HCT116 (cell line): ENCODE measurements at regions not wholly inside any gene's neighbourhood (a gene's known extent, or its start where the extent isn't known, plus 50 kb on each side); places are given as distances from the start of the nearest gene placed in this dataset.

Experiments used
- ATAC-seq: fragments of 200-7000 bp; cut with Tn5 transposase; 2 replicates; pipeline ENCODE4 v1.9.1; 2020; ENCODE audit warnings: mild to moderate bottlenecking, moderate library complexity
- BruUV-seq: library from RNA; stranded (reverse); fragments of 400-500 nt; replicated peaks from 2 replicates; lab custom pipeline; 2021; lab: Mats Ljungman, UMichigan
- CTCF ChIA-PET: fragments of 300-600 bp; sonication (Branson Sonifier 250); formaldehyde crosslinking; loops from one replicate; lab custom pipeline; 2021; ENCODE audit warnings: antibody characterized with exemption; lab: Charles Lee
- POLR2A ChIA-PET: fragments of 300-600, 350-600 bp; sonication (Branson Sonifier 250); formaldehyde crosslinking; loops from one replicate; lab custom pipeline; 2021; ENCODE audit warnings: antibody characterized with exemption; lab: Charles Lee
- RAD21 ChIA-PET, 2 experiments: fragments of 300-600 bp; sonication (Branson Sonifier 250); formaldehyde crosslinking; loops; one replicate each; lab custom pipeline; 2023; ENCODE audit warnings: low total read pairs in 2 of 2; ENCODE audit not compliant: uncharacterized antibody in 2 of 2, unreplicated experiment in 2 of 2, low non-redundant PET in 1 of 2; lab: Charles Lee
- DNase-seq: peaks from one replicate; pipeline ENCODE4 v3.0.0-alpha.2; 2010; ENCODE audit warnings: low read depth, low spot score
- H2AFZ ChIP-seq: fragments of 200-600 bp; shearing (Covaris generic), sonication (generic); 2 replicates; pipeline ENCODE4 v1.6.1; 2017; ENCODE audit warnings: low read depth, mixed run types, mixed read lengths, antibody characterized with exemption, low read length; ENCODE audit not compliant: poor library complexity, severe bottlenecking
- H3K27ac ChIP-seq: 2 replicates; pipeline ENCODE4 v1.5.1; 2012; ENCODE audit warnings: low read depth, low read length
- H3K27me3 ChIP-seq: fragments of 200-600 bp; sonication (generic); 2 replicates; pipeline ENCODE4 v1.6.1; 2016; ENCODE audit warnings: mixed run types, low read length, mixed read lengths; ENCODE audit not compliant: insufficient read depth
- H3K36me3 ChIP-seq, 2 experiments: fragments of 200-500 bp in 1 of 2; fragments of 200-600 bp in 1 of 2; sonication (Bioruptor generic) in 1 of 2; sonication (generic) in 1 of 2; 2 replicates each; pipeline versions ENCODE4 v1.5.1 to v1.6.1; 2014 to 2016; ENCODE audit warnings: low read length in 2 of 2, inconsistent platforms in 1 of 2, mixed read lengths in 1 of 2, mixed run types in 1 of 2; ENCODE audit not compliant: insufficient read depth in 2 of 2, control insufficient read depth in 1 of 2
- H3K4me1 ChIP-seq, 2 experiments: fragments of 200-600 bp in 1 of 2; sonication (generic) in 1 of 2; 2 replicates each; pipeline versions ENCODE4 v1.5.1 to v1.6.1; 2012 to 2017; ENCODE audit warnings: low read length in 2 of 2, inconsistent platforms in 1 of 2, mild to moderate bottlenecking in 1 of 2, mixed read lengths in 1 of 2, mixed run types in 1 of 2, moderate library complexity in 1 of 2; ENCODE audit not compliant: insufficient read depth in 2 of 2, control insufficient read depth in 1 of 2
- H3K4me2 ChIP-seq: fragments of 200-600 bp; sonication (generic); 2 replicates; pipeline ENCODE4 v1.6.1; 2017; ENCODE audit warnings: mixed run types, low read length, mixed read lengths
- H3K4me3 ChIP-seq, 2 experiments: fragments of 200-600 bp in 1 of 2; sonication (generic) in 1 of 2; replicated peaks in 1 of 2; 2 replicates each; pipeline ENCODE4 v1.5.1; 2011 to 2016; ENCODE audit warnings: low read length in 2 of 2, control low read depth in 1 of 2, low read depth in 1 of 2, mild to moderate bottlenecking in 1 of 2, mixed read lengths in 1 of 2, mixed run types in 1 of 2
- H3K79me2 ChIP-seq: fragments of 200-600 bp; sonication (generic); 2 replicates; pipeline ENCODE4 v1.6.1; 2017; ENCODE audit warnings: mild to moderate bottlenecking, mixed run types, low read length, moderate library complexity, mixed read lengths; ENCODE audit not compliant: insufficient read depth
- H3K9ac ChIP-seq: fragments of 200-600 bp; sonication (generic); 2 replicates; pipeline ENCODE4 v1.6.1; 2016; ENCODE audit warnings: low read length, mixed read lengths
- H3K9me2 ChIP-seq: fragments of 200-600 bp; sonication (generic), shearing (Covaris generic); 2 replicates; pipeline ENCODE4 v1.6.1; 2017; ENCODE audit warnings: mixed run types, mild to moderate bottlenecking, moderate library complexity; ENCODE audit not compliant: insufficient read depth
- H3K9me3 ChIP-seq, 2 experiments: fragments of 200-500 bp in 1 of 2; fragments of 200-600 bp in 1 of 2; sonication (Bioruptor generic) in 1 of 2; sonication (generic) in 1 of 2; 2 replicates each; pipeline ENCODE4 v1.6.1; 2014 to 2017; ENCODE audit warnings: low read length in 2 of 2, mixed read lengths in 2 of 2, inconsistent platforms in 1 of 2, low read depth in 1 of 2, mild to moderate bottlenecking in 1 of 2, mixed run types in 1 of 2, moderate library complexity in 1 of 2; ENCODE audit not compliant: control insufficient read depth in 1 of 2, insufficient read depth in 1 of 2
- H4K20me1 ChIP-seq: fragments of 200-600 bp; sonication (generic), shearing (Covaris generic); 2 replicates; pipeline ENCODE4 v1.6.1; 2017; ENCODE audit warnings: mixed run types, mild to moderate bottlenecking, moderate library complexity; ENCODE audit not compliant: insufficient read depth
- ELF1 ChIP-seq: IDR thresholded peaks from 2 replicates; pipeline ENCODE4 v1.6.1; 2012; ENCODE audit warnings: low read depth, borderline replicate concordance
- EZH2 ChIP-seq: fragments of 200-600 bp; sonication (generic); IDR thresholded peaks from 2 replicates; pipeline ENCODE4 v1.6.1; 2017; ENCODE audit warnings: antibody characterized with exemption, mixed run types
- EZH2phosphoT487 ChIP-seq: fragments of 200-600 bp; IDR thresholded peaks from 2 replicates; pipeline ENCODE4 v1.6.1; 2018; ENCODE audit warnings: antibody characterized with exemption, borderline replicate concordance
- JUND ChIP-seq: IDR thresholded peaks from 2 replicates; pipeline ENCODE4 v1.6.1; 2012
- POLR2A ChIP-seq: IDR thresholded peaks from 2 replicates; pipeline ENCODE4 v1.7.0; 2011; ENCODE audit warnings: borderline replicate concordance; ENCODE audit not compliant: insufficient read depth, insufficient read length; ENCODE audit errors: extremely low read depth
- POLR2AphosphoS5 ChIP-seq: IDR thresholded peaks from 2 replicates; pipeline ENCODE4 v1.6.1; 2011; ENCODE audit warnings: mild to moderate bottlenecking, low read depth, low read length, moderate library complexity
- RAD21 ChIP-seq: IDR thresholded peaks from 2 replicates; pipeline ENCODE4 v1.6.1; 2012; ENCODE audit warnings: low read depth, mild to moderate bottlenecking
- TCF7L2 ChIP-seq: IDR thresholded peaks from 2 replicates; pipeline ENCODE4 v1.7.0; 2011; ENCODE audit warnings: borderline replicate concordance, inconsistent platforms; ENCODE audit not compliant: insufficient read depth, insufficient read length; ENCODE audit errors: extremely low read depth
- intact Hi-C: fragments of 100-400 bp; cut with micrococcal nuclease; formaldehyde crosslinking; loops from 2 replicates; pipeline ENCODE4 v1.10.0; 2022
- TF ChIP-seq, protein P1 (sequence below): IDR thresholded peaks from 2 replicates; pipeline ENCODE4 v1.6.1; 2012
- TF ChIP-seq, protein P2 (sequence below): IDR thresholded peaks from 2 replicates; pipeline ENCODE4 v1.6.1; 2012

DNA sequence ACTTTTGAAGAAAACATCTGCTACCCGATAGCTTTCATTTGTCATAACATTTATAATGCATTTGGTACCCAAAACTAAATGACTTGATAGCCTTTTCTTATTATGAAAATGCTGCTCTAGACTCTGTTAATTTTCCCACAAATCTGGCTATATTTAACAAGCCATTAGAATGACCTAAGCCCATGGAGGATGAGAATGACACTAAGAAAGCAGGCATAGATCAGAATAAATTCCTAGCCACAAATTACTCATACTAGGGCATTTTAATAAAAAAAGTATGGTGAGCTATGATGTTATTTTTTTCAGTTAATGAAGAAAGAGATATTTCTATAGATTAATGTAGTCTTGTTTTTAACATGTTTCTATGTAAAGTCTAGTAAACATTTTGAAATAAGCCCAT is 1728.3 kb downstream of the SUCLG1 start:
- no peaks in the 10 kb centered on the region for H4K20me1 ChIP-seq
- CTCF ChIA-PET: no interaction called here
- no peaks in the 10 kb centered on the region for H3K4me1 ChIP-seq
- no peak for DNase-seq
- intact Hi-C loops: no loop called here
- TF ChIP-seq, protein P1, sequence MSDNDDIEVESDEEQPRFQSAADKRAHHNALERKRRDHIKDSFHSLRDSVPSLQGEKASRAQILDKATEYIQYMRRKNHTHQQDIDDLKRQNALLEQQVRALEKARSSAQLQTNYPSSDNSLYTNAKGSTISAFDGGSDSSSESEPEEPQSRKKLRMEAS: no peak
- TF ChIP-seq EZH2phosphoT487: no peak
- TF ChIP-seq JUND: no peak
- TF ChIP-seq TCF7L2: no peak
- TF ChIP-seq POLR2A: no peak
- TF ChIP-seq, all 23 proteins: peak for 0
- Histone ChIP-seq H2AFZ (no peak overlapping the region), H3K79me2 (no peaks in the 10 kb centered on the region), H3K9me2 (no peaks in the 10 kb centered on the region), H3K9ac (no peak overlapping the region), H3K27me3 (no peaks in the 10 kb centered on the region), H3K4me3 (no peak overlapping the region), H3K36me3 (no peaks in the 10 kb centered on the region), H3K27ac (no peak overlapping the region), H3K4me2 (no peak overlapping the region), H3K9me3 (no peaks in the 10 kb centered on the region)
- no TSS peak for BruUV-seq
- ChIA-PET RAD21 (no interaction called here), POLR2A (no interaction called here)
- no peak for ATAC-seq

GRCh38 chr2:82728090-82728489 is 1731.0 kb downstream of the SUCLG1 start:
- BruUV-seq: no TSS peak
- POLR2A ChIA-PET: no interaction called here
- Histone ChIP-seq H3K9me2 (no peaks in the 10 kb centered on the region), H3K79me2 (no peaks in the 10 kb centered on the region), H3K4me2 (no peak overlapping the region), H3K9ac (no peak overlapping the region), H2AFZ (no peak overlapping the region), H4K20me1 (no peaks in the 10 kb centered on the region), H3K36me3 (no peaks in the 10 kb centered on the region), H3K4me3 (no peak overlapping the region), H3K9me3 (no peaks in the 10 kb centered on the region), H3K27ac (no peak overlapping the region), H3K27me3 (no peaks in the 10 kb centered on the region), H3K4me1 (no peaks in the 10 kb centered on the region)
- RAD21 ChIA-PET: no interaction called here
- TF ChIP-seq ELF1 (no peak), RAD21 (no peak), POLR2A (no peak), EZH2 (no peak), POLR2AphosphoS5 (no peak), TCF7L2 (no peak)
- TF ChIP-seq, protein P1: no peak
- TF ChIP-seq, protein P2, sequence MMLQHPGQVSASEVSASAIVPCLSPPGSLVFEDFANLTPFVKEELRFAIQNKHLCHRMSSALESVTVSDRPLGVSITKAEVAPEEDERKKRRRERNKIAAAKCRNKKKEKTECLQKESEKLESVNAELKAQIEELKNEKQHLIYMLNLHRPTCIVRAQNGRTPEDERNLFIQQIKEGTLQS: no peak
- DNase-seq: no peak
- CTCF ChIA-PET: no interaction called here
- ATAC-seq: no peak
- intact Hi-C loops: no loop called here
